ENCODE measurements at regions not wholly inside any gene's neighbourhood (a gene's known extent, or its start where the extent isn't known, plus 50 kb on each side); places are given as distances from the start of the nearest gene placed in this dataset.
"Not testable (repeated sequence)": the region's sequence is repeated elsewhere in the genome, so short reads cannot be mapped to it uniquely, and the experiment has no call there.

DNA sequence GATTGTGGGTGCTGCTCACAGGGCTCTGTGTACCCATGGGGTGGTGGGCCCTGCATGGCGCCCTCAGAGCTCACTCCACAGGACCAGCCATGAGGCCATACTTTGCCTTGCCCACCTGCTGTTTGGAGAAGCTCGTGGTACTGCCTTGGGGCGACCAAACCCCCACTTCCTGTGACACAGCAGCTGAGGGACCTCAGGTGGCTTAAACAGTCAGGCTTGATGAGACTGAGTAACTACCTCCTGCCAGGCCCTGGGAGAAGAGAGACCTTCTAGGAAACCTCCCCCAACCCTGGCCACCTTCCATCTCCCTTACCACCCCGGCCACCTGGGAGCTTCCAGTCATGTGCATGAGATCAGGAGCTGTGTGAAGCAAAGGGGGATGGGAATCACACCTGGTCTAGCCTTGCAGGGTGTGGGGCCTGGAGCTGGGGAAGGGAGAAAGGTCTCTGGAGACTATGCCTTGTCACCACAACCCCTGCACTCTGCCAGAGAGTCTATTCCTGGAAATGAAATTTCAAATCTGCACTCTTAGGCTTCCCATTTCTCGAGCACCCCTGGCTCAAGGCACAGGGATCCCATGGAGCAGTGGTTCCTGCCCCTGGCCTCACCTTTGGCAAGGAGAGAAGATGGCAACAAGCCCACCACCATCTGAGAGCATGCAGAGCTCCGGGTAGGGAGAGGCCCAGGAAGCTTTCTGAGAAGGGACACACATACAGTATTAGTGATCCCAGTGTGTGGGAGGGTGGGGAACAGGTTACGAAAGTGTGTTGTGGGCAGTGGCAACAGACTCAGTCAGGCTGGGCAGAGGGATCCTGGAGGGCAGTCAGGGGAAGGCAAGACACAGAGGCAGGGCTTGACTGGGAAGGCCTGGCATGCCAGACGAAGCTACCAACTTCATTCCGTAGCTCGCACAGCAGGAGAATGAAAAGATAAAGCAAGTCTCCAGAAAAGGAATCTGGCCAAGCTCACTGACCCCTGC lies 125.0 kb downstream of the URI1 start:
- DNase-seq (ENCODE audit: insufficient read length, low spot score) (no peak), FAIRE-seq (no peak)

GRCh38 chr19:30067956-30068506 lies 126.0 kb downstream of the URI1 start:
- DNase-seq (ENCODE audit: insufficient read length, low spot score); FAIRE-seq: not testable (repeated sequence)

More for the DNA sequence above, 125.0 kb downstream of the URI1 start:
- TF ChIP-seq POLR2A (IDR thresholded peaks at IDR 0.05; ENCODE audit: low read depth, low read length): no peak

GRCh38 chr19:30068528-30069395 lies 126.7 kb downstream of the URI1 start:
- TF ChIP-seq POLR2A (IDR thresholded peaks at IDR 0.05; ENCODE audit: low read depth, low read length): no peak
- FAIRE-seq: no peak
- DNase-seq (ENCODE audit: insufficient read length, low spot score): no peak

- TF ChIP-seq POLR2A (IDR thresholded peaks at IDR 0.05; ENCODE audit: low read depth, low read length): no peak
- no peak for DNase-seq (ENCODE audit: insufficient read length, low spot score)
- no peak for FAIRE-seq
Observed at GRCh38 chr19:30069535-30070197, 127.6 kb downstream of the URI1 start.

- no peak for FAIRE-seq
- TF ChIP-seq POLR2A (IDR thresholded peaks at IDR 0.05; ENCODE audit: low read depth, low read length): no peak
- no peak for DNase-seq (ENCODE audit: insufficient read length, low spot score)
Observed at GRCh38 chr19:30070198-30070967, 128.3 kb downstream of the URI1 start.

GRCh38 chr19:30070968-30071632 lies 129.1 kb downstream of the URI1 start:
- TF ChIP-seq POLR2A (IDR thresholded peaks at IDR 0.05; ENCODE audit: low read depth, low read length): no peak
- DNase-seq (ENCODE audit: insufficient read length, low spot score) (no peak), FAIRE-seq (no peak)

DNA sequence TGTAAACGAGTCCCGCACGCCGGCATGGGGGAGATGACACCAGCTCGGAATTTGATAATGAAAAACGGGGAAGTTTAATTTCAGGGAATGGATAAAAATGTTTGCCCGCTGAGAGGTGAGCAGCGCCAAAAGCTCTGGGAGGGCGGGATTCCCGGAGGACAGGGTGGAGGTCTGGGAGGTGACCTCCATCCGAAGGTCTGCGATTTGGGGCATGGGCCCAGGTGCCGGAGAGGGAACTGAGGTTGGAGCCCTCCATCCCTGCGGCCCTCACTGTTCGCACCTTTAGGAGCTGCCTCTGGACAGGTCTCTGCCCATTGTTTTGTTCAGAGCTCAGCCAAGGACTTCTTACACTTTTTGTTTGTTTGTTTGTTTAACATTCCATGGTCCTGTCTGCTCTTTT lies 129.8 kb downstream of the URI1 start:
- no peak for DNase-seq (ENCODE audit: insufficient read length, low spot score)
- no peak for TF ChIP-seq POLR2A (IDR thresholded peaks at IDR 0.05; ENCODE audit: low read depth, low read length)
- no peak for FAIRE-seq

DNA sequence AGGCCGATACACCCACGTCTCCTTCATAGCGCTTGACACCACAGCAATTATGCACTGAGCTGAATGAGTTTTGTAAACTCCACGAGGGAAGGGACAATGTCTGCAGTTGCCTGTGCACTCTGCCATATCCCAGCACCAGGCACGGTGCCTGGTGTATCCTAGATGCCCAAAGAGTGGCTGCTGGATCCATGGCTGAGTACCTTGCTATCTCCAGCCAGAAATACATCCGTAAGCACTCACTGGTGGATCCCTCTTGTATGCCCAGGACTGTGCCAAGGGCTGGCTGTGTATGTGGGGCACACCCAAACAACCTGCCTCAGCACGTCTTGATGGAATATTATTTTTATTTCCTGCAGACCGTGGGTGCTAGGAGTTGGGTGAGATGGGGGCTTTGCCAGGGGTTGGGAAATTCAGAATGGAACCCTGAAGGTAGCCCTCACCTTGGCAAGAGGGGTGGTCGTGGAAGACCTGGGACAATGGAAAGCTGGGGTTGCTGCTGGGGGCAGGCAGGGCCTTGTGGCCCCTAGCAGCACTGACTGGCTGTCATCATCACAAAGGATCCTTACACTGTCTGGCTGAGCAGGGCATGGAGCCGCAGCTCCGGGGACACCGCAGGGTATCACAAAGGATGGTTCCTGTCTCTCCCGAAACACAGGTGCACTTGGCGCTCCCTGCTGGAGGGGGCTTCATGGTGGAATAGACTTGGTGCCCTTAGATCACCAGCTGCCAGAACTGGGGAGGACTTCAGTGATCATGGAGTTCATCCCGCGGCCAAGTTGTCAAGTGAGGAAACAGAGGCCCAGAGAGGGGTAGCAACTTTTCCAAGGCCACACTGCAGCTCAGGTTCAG lies 131.3 kb downstream of the URI1 start:
- FAIRE-seq (no peak), DNase-seq (ENCODE audit: insufficient read length, low spot score) (no peak)
- no peak for TF ChIP-seq POLR2A (IDR thresholded peaks at IDR 0.05; ENCODE audit: low read depth, low read length)

DNA sequence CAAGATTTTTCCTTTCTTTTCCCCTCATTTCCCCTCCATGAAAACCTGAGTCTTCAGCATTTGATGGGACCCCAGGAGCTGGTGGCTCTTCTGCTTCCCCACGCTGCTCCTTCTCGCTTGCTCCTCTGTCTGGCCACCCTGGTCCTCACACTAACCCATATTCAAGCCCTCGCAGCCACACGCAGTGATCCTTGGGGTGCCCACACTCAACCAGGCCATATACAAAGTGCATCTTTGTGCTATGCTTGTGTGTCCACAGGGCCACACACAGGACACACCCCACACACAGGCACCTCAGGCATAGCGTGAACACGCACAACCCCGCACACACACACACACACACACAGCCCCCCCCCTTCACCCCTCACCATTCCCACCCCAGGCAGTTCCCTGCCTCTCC lies 132.1 kb downstream of the URI1 start:
- DNase-seq (ENCODE audit: insufficient read length, low spot score) (no peak), FAIRE-seq (no peak)
- TF ChIP-seq POLR2A (IDR thresholded peaks at IDR 0.05; ENCODE audit: low read depth, low read length): no peak

DNA sequence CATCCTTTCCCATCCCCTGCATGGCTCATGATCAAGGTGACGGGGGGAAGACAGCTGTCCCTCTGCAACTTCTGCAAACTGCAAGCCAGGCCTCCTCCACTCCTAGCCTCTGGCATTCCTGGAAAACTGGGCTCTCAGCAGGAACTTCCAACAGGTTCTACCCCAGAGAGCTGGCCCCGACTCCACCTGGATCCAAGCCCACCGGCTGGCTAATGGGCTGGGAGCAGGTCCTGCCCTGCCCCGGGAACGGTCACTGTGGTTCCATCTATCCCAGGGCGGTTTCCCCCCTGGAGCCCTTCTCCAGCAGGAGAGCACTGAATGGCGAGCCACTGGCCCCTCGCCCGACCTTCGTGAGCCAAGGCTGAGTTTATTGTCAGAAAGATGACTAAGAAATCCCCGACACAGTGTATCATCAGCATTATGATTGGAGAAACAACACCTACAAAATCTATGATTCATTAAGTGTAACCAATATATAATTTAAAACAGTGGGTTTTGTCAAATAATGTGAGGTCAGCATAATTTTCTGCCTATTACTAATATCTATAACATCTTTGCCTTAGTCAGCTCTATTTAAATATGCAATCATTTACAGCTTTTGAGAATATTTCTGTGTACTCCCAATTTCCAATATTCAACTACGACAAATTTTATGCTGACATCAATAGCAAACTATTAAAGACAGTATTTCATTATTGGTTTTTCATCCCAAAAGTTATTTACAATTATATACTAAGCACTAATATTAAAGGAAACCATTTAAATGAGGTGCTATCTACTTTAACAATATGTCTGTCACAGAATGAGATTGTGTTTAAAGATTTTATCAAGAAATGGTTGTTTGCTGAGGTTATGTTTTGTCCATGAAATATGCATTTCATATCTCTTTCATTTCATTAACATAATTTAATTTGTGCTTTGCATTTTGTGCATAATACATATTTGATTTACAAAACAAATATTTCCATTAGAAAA lies 133.0 kb downstream of the URI1 start:
- TF ChIP-seq POLR2A (IDR thresholded peaks at IDR 0.05; ENCODE audit: low read depth, low read length): no peak
- FAIRE-seq: no peak
- DNase-seq (ENCODE audit: insufficient read length, low spot score): no peak
